ENCODE measurements at regions not wholly inside any gene's neighbourhood (a gene's known extent, or its start where the extent isn't known, plus 50 kb on each side); places are given as distances from the start of the nearest gene placed in this dataset.
A peak's percentile ranks its signal among the peaks of the same experiment; 100 is the strongest.

GRCh38 chr9:118522093-118523028 lies 818.2 kb downstream of the TLR4 start:
- Histone ChIP-seq H3K27ac (ENCODE audit: low read depth, low read length, poor library complexity, severe bottlenecking) (no peak overlapping the region), H3K4me3 (ENCODE audit: low read depth, low read length, poor library complexity, severe bottlenecking) (no peak overlapping the region), H3F3A (ENCODE audit: insufficient read depth, low read length) (no peaks in the 10 kb centered on the region), H3K4me2 (ENCODE audit: low read length) (no peak overlapping the region), H3K4me1 (ENCODE audit: insufficient read depth, low read length, severe bottlenecking) (no peaks in the 10 kb centered on the region), H3K79me2 (ENCODE audit: insufficient read depth, low read length) (no peaks in the 10 kb centered on the region), H3K27me3 (ENCODE audit: insufficient read depth, low read length) (no peaks in the 10 kb centered on the region), H3K9me2 (ENCODE audit: low read depth, low read length) (no peaks in the 10 kb centered on the region), H3K36me3 (ENCODE audit: insufficient read depth, low read length) (no peaks in the 10 kb centered on the region), H3K9ac (ENCODE audit: low read length) (no peak overlapping the region), H4K20me1 (ENCODE audit: insufficient read depth, low read length) (no peaks in the 10 kb centered on the region), H2AFZ (ENCODE audit: low read length) (no peak overlapping the region), H3K9me3 (ENCODE audit: low read length) (no peaks in the 10 kb centered on the region)
- TF ChIP-seq EZH2 (IDR thresholded peaks at IDR 0.05; ENCODE audit: borderline replicate concordance, low read length) (no peak), CTCF (IDR thresholded peaks at IDR 0.05; ENCODE audit: low read length) (peak; percentile 79)

- H3K4me1 ChIP-seq (ENCODE audit: insufficient read depth, low read length, severe bottlenecking), result no peaks in the 10 kb centered on the region
- no peak overlapping the region for H2AFZ ChIP-seq (ENCODE audit: low read length)
- no peaks in the 10 kb centered on the region for H3K36me3 ChIP-seq (ENCODE audit: insufficient read depth, low read length)
- H3K9me2 ChIP-seq (ENCODE audit: low read depth, low read length), result no peaks in the 10 kb centered on the region
- H3K4me3 ChIP-seq (ENCODE audit: low read depth, low read length, poor library complexity, severe bottlenecking), result no peak overlapping the region
- no peak overlapping the region for H3K4me2 ChIP-seq (ENCODE audit: low read length)
- no peak overlapping the region for H3K9ac ChIP-seq (ENCODE audit: low read length)
- H3K79me2 ChIP-seq (ENCODE audit: insufficient read depth, low read length), result no peaks in the 10 kb centered on the region
- H3K9me3 ChIP-seq (ENCODE audit: low read length), result no peaks in the 10 kb centered on the region
- H3K27me3 ChIP-seq (ENCODE audit: insufficient read depth, low read length), result no peaks in the 10 kb centered on the region
- no peak overlapping the region for H3K27ac ChIP-seq (ENCODE audit: low read depth, low read length, poor library complexity, severe bottlenecking)
- H3F3A ChIP-seq (ENCODE audit: insufficient read depth, low read length), result no peaks in the 10 kb centered on the region
- H4K20me1 ChIP-seq (ENCODE audit: insufficient read depth, low read length), result no peaks in the 10 kb centered on the region
- TF ChIP-seq EZH2 (IDR thresholded peaks at IDR 0.05; ENCODE audit: borderline replicate concordance, low read length) (no peak), CTCF (IDR thresholded peaks at IDR 0.05; ENCODE audit: low read length) (no peak)
These were observed 823.1 kb downstream of the TLR4 start for GRCh38 chr9:118527261-118527660.

GRCh38 chr9:118529210-118529609 lies 825.0 kb downstream of the TLR4 start:
- Histone ChIP-seq H3K9me2 (ENCODE audit: low read depth, low read length) (no peaks in the 10 kb centered on the region), H3K9me3 (ENCODE audit: low read length) (no peaks in the 10 kb centered on the region), H3K9ac (ENCODE audit: low read length) (no peak overlapping the region), H3K27me3 (ENCODE audit: insufficient read depth, low read length) (no peaks in the 10 kb centered on the region), H3F3A (ENCODE audit: insufficient read depth, low read length) (no peaks in the 10 kb centered on the region), H3K4me2 (ENCODE audit: low read length) (no peak overlapping the region), H3K27ac (ENCODE audit: low read depth, low read length, poor library complexity, severe bottlenecking) (no peak overlapping the region), H3K4me3 (ENCODE audit: low read depth, low read length, poor library complexity, severe bottlenecking) (no peak overlapping the region), H4K20me1 (ENCODE audit: insufficient read depth, low read length) (no peaks in the 10 kb centered on the region), H3K4me1 (ENCODE audit: insufficient read depth, low read length, severe bottlenecking) (no peaks in the 10 kb centered on the region), H3K79me2 (ENCODE audit: insufficient read depth, low read length) (no peaks in the 10 kb centered on the region), H2AFZ (ENCODE audit: low read length) (no peak overlapping the region), H3K36me3 (ENCODE audit: insufficient read depth, low read length) (no peaks in the 10 kb centered on the region)
- TF ChIP-seq EZH2 (IDR thresholded peaks at IDR 0.05; ENCODE audit: borderline replicate concordance, low read length), result no peak
- no peak for TF ChIP-seq CTCF (IDR thresholded peaks at IDR 0.05; ENCODE audit: low read length)

Measured in OCI-LY1 (cell line).